Gastrocnemius medialis (tissue), 4 donors: ENCODE measurements at regions not wholly inside any gene's neighbourhood (a gene's known extent, or its start where the extent isn't known, plus 50 kb on each side); places are given as distances from the start of the nearest gene placed in this dataset.

Experiments
- CTCF ChIP-seq, 5 experiments: fragments of 450-650 bp in 3 of 5; fragments of 200-600 bp in 2 of 5; sonication (generic) in 2 of 5; IDR thresholded peaks in 4 of 5; conservative IDR thresholded peaks in 1 of 5; 1 replicate in 4 of 5; 2 replicates in 1 of 5; pipeline ENCODE4 v1.5.1; 2016 to 2019; ENCODE audit warnings: antibody characterized with exemption in 5 of 5, mild to moderate bottlenecking in 3 of 5, moderate library complexity in 3 of 5
- POLR2A ChIP-seq, 2 donors: fragments of 450-650 bp; IDR thresholded peaks; one replicate each; pipeline ENCODE4 v1.6.1; 2017; ENCODE audit warnings: antibody characterized with exemption in 2 of 2, mild to moderate bottlenecking in 2 of 2, moderate library complexity in 2 of 2

- no peak for TF ChIP-seq CTCF (IDR thresholded peaks at IDR 0.05 in 4 of 5, conservative IDR thresholded peaks at IDR 0.05 in 1 of 5)
- TF ChIP-seq POLR2A (IDR thresholded peaks at IDR 0.05): no peak
Observed at GRCh38 chr20:39861381-39861780, 827.7 kb downstream of the MAFB start.
